SK-N-MC (cell line): ENCODE measurements at regions not wholly inside any gene's neighbourhood (a gene's known extent, or its start where the extent isn't known, plus 50 kb on each side); places are given as distances from the start of the nearest gene placed in this dataset.

Experiments used
- DNase-seq: peaks from one replicate; pipeline ENCODE4 v3.0.0-alpha.2; 2011; ENCODE audit warnings: low read depth, low spot score
- H3K27ac ChIP-seq: fragments of 200-600 bp; sonication (generic); 2 replicates; pipeline ENCODE4 v1.5.1; 2016; ENCODE audit warnings: mixed run types
- H3K36me3 ChIP-seq: fragments of 200-600 bp; sonication (generic); 2 replicates; pipeline ENCODE4 v1.6.1; 2017; ENCODE audit warnings: antibody characterized with exemption, low read length, mixed read lengths; ENCODE audit not compliant: insufficient read depth
- H3K4me3 ChIP-seq: fragments of 200-600 bp; sonication (generic); 2 replicates; pipeline ENCODE4 v1.5.1; 2016
- H3K9ac ChIP-seq: fragments of 200-600 bp; sonication (generic); 2 replicates; pipeline ENCODE4 v1.8.0; 2017; ENCODE audit warnings: mixed run types, mixed read lengths; ENCODE audit not compliant: insufficient read length
- H3K9me3 ChIP-seq: fragments of 200-600 bp; sonication (generic); 2 replicates; pipeline ENCODE4 v1.6.1; 2017; ENCODE audit warnings: low read depth, mild to moderate bottlenecking, antibody characterized with exemption, low read length, moderate library complexity, mixed read lengths
- EZH2 ChIP-seq: fragments of 200-600 bp; sonication (generic); IDR thresholded peaks from one replicate; pipeline ENCODE4 v1.6.1; 2017; ENCODE audit warnings: antibody characterized with exemption
- FOXP2 ChIP-seq: optimal IDR thresholded peaks from 2 replicates; pipeline ENCODE3; 2011; ENCODE audit warnings: mild to moderate bottlenecking, moderate library complexity; ENCODE audit not compliant: insufficient read depth; ENCODE audit errors: extremely low read length, control extremely low read depth
- POLR2AphosphoS5 ChIP-seq: IDR thresholded peaks from 2 replicates; pipeline ENCODE4 v1.6.1; 2012; ENCODE audit warnings: mild to moderate bottlenecking, low read depth, low read length, borderline replicate concordance

- Histone ChIP-seq H3K4me3 (no peak overlapping the region), H3K9me3 (no peaks in the 10 kb centered on the region), H3K27ac (no peak overlapping the region), H3K36me3 (no peaks in the 10 kb centered on the region), H3K9ac (no peak overlapping the region)
- TF ChIP-seq EZH2, result no peak
- no peak for TF ChIP-seq FOXP2
- DNase-seq, result no peak
These were observed 1490.6 kb upstream of the CDH6 start for GRCh38 chr5:29702875-29703274.

- no peak for DNase-seq
- no peak overlapping the region for H3K9ac ChIP-seq
- no peak overlapping the region for H3K27ac ChIP-seq
- TF ChIP-seq EZH2, result no peak
- no peak for TF ChIP-seq FOXP2
- no peak for TF ChIP-seq POLR2AphosphoS5
- H3K36me3 ChIP-seq, result no peaks in the 10 kb centered on the region
- H3K4me3 ChIP-seq, result no peak overlapping the region
- H3K9me3 ChIP-seq, result no peaks in the 10 kb centered on the region
These were observed 1491.9 kb upstream of the CDH6 start for GRCh38 chr5:29701600-29701999.

- DNase-seq, result peak; percentile 6
These were observed 1495.6 kb upstream of the CDH6 start for GRCh38 chr5:29697785-29698414.

GRCh38 chr5:29697278-29697677 is 1496.2 kb upstream of the CDH6 start:
- H3K9me3 ChIP-seq, result no peaks in the 10 kb centered on the region
- H3K9ac ChIP-seq, result no peak overlapping the region
- DNase-seq, result no peak
- TF ChIP-seq EZH2 (no peak), FOXP2 (no peak), POLR2AphosphoS5 (no peak)
- no peak overlapping the region for H3K4me3 ChIP-seq
- no peaks in the 10 kb centered on the region for H3K36me3 ChIP-seq
- H3K27ac ChIP-seq, result no peak overlapping the region

More at GRCh38 chr5:29697785-29698414, 1495.6 kb upstream of the CDH6 start:
- TF ChIP-seq FOXP2 (no peak), POLR2AphosphoS5 (no peak), EZH2 (no peak)
- no peak overlapping the region for H3K4me3 ChIP-seq
- H3K9me3 ChIP-seq, result no peaks in the 10 kb centered on the region
- no peak overlapping the region for H3K9ac ChIP-seq
- H3K27ac ChIP-seq, result no peak overlapping the region
- H3K36me3 ChIP-seq, result no peaks in the 10 kb centered on the region

- H3K4me3 ChIP-seq, result no peak overlapping the region
- no peaks in the 10 kb centered on the region for H3K9me3 ChIP-seq
- no peak overlapping the region for H3K27ac ChIP-seq
- no peaks in the 10 kb centered on the region for H3K36me3 ChIP-seq
- H3K9ac ChIP-seq, result no peak overlapping the region
- no peak for DNase-seq
- TF ChIP-seq POLR2AphosphoS5 (no peak), EZH2 (no peak), FOXP2 (no peak)
These were observed 1520.8 kb upstream of the CDH6 start for GRCh38 chr5:29672678-29673077.

- TF ChIP-seq EZH2 (no peak), POLR2AphosphoS5 (no peak), FOXP2 (no peak)
- Histone ChIP-seq H3K9ac (no peak overlapping the region), H3K9me3 (no peaks in the 10 kb centered on the region), H3K4me3 (no peak overlapping the region), H3K27ac (no peak overlapping the region), H3K36me3 (no peaks in the 10 kb centered on the region)
- DNase-seq, result no peak
These were observed 1530.6 kb upstream of the CDH6 start for GRCh38 chr5:29662876-29663275.

GRCh38 chr5:29654954-29655353 is 1538.5 kb upstream of the CDH6 start:
- no peak for TF ChIP-seq EZH2
- TF ChIP-seq POLR2AphosphoS5, result no peak
- Histone ChIP-seq H3K36me3 (no peaks in the 10 kb centered on the region), H3K9me3 (no peaks in the 10 kb centered on the region), H3K4me3 (no peak overlapping the region), H3K9ac (no peak overlapping the region), H3K27ac (no peak overlapping the region)
- no peak for DNase-seq

GRCh38 chr5:29649321-29649720 is 1544.2 kb upstream of the CDH6 start:
- H3K9ac ChIP-seq, result no peak overlapping the region
- H3K36me3 ChIP-seq, result no peaks in the 10 kb centered on the region
- no peak overlapping the region for H3K27ac ChIP-seq
- no peak for DNase-seq
- no peak overlapping the region for H3K4me3 ChIP-seq
- H3K9me3 ChIP-seq, result no peaks in the 10 kb centered on the region
- TF ChIP-seq EZH2 (no peak), FOXP2 (no peak), POLR2AphosphoS5 (no peak)

GRCh38 chr5:29642601-29643000 is 1550.9 kb upstream of the CDH6 start:
- H3K27ac ChIP-seq, result no peak overlapping the region
- no peak for DNase-seq
- no peak for TF ChIP-seq EZH2
- TF ChIP-seq FOXP2, result no peak
- no peak for TF ChIP-seq POLR2AphosphoS5
- no peaks in the 10 kb centered on the region for H3K9me3 ChIP-seq
- H3K4me3 ChIP-seq, result no peak overlapping the region
- no peak overlapping the region for H3K9ac ChIP-seq
- no peaks in the 10 kb centered on the region for H3K36me3 ChIP-seq
